H1 (cell line): ENCODE measurements at regions not wholly inside any gene's neighbourhood (a gene's known extent, or its start where the extent isn't known, plus 50 kb on each side); places are given as distances from the start of the nearest gene placed in this dataset.

Source experiments
- CREB1 ChIP-seq: IDR thresholded peaks from 2 replicates; pipeline ENCODE4 v1.6.1; 2012; ENCODE audit warnings: inconsistent platforms
- CTCF ChIP-seq, 3 experiments: IDR thresholded peaks; 1 replicate in 2 of 3; 2 replicates in 1 of 3; pipeline versions ENCODE4 v1.5.1 to v1.6.1; 2011; ENCODE audit warnings: low read length in 3 of 3, mild to moderate bottlenecking in 3 of 3, inconsistent platforms in 2 of 3, low read depth in 1 of 3, moderate library complexity in 1 of 3; ENCODE audit not compliant: insufficient read depth in 1 of 3; ENCODE audit errors: control extremely low read depth in 1 of 3
- EZH2 ChIP-seq: fragments of 200-600 bp; sonication (generic); IDR thresholded peaks from 2 replicates; pipeline ENCODE4 v1.7.1; 2012; ENCODE audit warnings: low read depth, mild to moderate bottlenecking, moderate library complexity, low read length, inconsistent platforms; ENCODE audit not compliant: severe bottlenecking
- POLR2A ChIP-seq, 2 experiments: IDR thresholded peaks; 1 replicate in 1 of 2; 2 replicates in 1 of 2; pipeline ENCODE4 v1.6.1; 2011; ENCODE audit warnings: low read depth in 2 of 2, low read length in 2 of 2, mild to moderate bottlenecking in 2 of 2; ENCODE audit errors: control extremely low read depth in 1 of 2
- SP1 ChIP-seq: IDR thresholded peaks from 2 replicates; pipeline ENCODE4 v1.6.1; 2011; ENCODE audit warnings: low read depth, low read length
- USF2 ChIP-seq: IDR thresholded peaks from 2 replicates; pipeline ENCODE4 v1.6.1; 2011; ENCODE audit warnings: low read length, improper control_type of control experiment
- YY1 ChIP-seq: IDR thresholded peaks from 2 replicates; pipeline ENCODE4 v1.6.1; 2011; ENCODE audit warnings: low read depth, mild to moderate bottlenecking, low read length
- ZNF274 ChIP-seq: IDR thresholded peaks from 2 replicates; pipeline ENCODE4 v1.7.0; 2012; ENCODE audit warnings: low read length, borderline replicate concordance; ENCODE audit errors: extremely low read depth

- no peak for TF ChIP-seq CTCF (IDR thresholded peaks at IDR 0.05; ENCODE audit: control extremely low read depth in 1 of 3, insufficient read depth in 1 of 3, low read depth in 1 of 3, low read length in 3 of 3)
- TF ChIP-seq CREB1: no peak
- no peak for TF ChIP-seq EZH2
- TF ChIP-seq USF2: no peak
- no peak for TF ChIP-seq ZNF274
- no peak for TF ChIP-seq YY1
- no peak for TF ChIP-seq POLR2A (IDR thresholded peaks at IDR 0.05; ENCODE audit: control extremely low read depth in 1 of 2, low read depth in 2 of 2, low read length in 2 of 2)
- TF ChIP-seq SP1: no peak
These were observed 750.3 kb downstream of the REEP3 start for GRCh38 chr10:64271508-64271907.
